ENCODE measurements at regions not wholly inside any gene's neighbourhood (a gene's known extent, or its start where the extent isn't known, plus 50 kb on each side); places are given as distances from the start of the nearest gene placed in this dataset.

DNA sequence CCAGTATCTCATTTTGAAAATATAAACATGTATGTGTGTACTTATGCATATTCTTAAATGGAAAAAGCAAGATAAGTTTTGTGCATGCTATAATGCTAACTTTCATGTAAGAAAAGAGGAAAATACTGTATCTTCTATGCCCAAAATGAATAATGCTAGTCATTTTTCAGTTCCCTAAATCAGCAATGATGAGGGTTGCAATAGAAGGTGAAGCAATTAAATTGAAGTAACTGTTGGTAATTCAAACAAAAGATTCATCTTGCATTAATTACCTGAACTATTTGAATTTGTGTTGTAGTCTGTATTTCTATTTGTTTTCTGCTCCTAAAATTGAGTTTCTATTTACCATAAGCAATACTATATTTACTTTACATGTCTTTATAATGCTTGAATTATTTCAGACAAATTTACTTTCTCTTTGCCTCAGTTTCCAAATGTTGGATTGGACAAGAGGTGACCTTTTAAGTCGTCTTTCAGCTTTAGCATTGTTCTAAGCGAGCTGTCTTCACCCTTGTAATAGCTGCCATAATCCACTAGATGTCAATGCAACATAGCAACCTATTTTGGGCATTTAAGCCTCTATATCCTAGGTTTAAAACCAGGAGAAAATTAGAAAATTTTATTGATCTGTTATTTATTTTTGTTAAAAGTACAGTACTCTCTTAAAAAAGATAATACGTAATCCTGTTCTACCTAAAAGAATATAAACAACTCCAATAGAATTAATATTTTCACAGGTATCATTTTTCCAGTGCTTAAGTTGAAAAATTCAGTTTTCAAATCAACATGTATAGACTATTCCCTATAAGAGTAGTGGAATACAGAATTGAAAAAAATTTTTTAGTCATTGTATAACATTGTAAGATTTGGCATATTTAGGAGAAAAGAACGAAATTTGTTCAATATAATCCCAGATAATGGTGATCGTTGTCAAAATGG, 52.3 kb upstream of the IFNGR1 start:
- TF ChIP-seq, protein P1, sequence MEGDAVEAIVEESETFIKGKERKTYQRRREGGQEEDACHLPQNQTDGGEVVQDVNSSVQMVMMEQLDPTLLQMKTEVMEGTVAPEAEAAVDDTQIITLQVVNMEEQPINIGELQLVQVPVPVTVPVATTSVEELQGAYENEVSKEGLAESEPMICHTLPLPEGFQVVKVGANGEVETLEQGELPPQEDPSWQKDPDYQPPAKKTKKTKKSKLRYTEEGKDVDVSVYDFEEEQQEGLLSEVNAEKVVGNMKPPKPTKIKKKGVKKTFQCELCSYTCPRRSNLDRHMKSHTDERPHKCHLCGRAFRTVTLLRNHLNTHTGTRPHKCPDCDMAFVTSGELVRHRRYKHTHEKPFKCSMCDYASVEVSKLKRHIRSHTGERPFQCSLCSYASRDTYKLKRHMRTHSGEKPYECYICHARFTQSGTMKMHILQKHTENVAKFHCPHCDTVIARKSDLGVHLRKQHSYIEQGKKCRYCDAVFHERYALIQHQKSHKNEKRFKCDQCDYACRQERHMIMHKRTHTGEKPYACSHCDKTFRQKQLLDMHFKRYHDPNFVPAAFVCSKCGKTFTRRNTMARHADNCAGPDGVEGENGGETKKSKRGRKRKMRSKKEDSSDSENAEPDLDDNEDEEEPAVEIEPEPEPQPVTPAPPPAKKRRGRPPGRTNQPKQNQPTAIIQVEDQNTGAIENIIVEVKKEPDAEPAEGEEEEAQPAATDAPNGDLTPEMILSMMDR (IDR thresholded peaks at IDR 0.05) = peak; percentile 78 to 96 (median 92)
- TF ChIP-seq POLR2A (IDR thresholded peaks at IDR 0.05) = no peak
